Suppressor macrophage treated with lipopolysaccharide for 1 hour (primary cell): ENCODE measurements at regions not wholly inside any gene's neighbourhood (a gene's known extent, or its start where the extent isn't known, plus 50 kb on each side); places are given as distances from the start of the nearest gene placed in this dataset.

Experiments used
- DNase-seq, 3 donors: peaks; one replicate each; pipeline ENCODE4 v3.0.0-alpha.2; 2020 to 2022

- no peak for DNase-seq
Observed at GRCh38 chr5:8580298-8580697, 711.4 kb downstream of the MTRR start.

- no peak for DNase-seq
Observed at GRCh38 chr5:8581047-8581446, 712.1 kb downstream of the MTRR start.

- no peak for DNase-seq
Observed at GRCh38 chr5:8585230-8586018, 716.5 kb downstream of the MTRR start.

GRCh38 chr5:8590959-8591358, 722.0 kb downstream of the MTRR start:
- DNase-seq: no peak

GRCh38 chr5:8598356-8598755, 729.4 kb downstream of the MTRR start:
- no peak for DNase-seq

GRCh38 chr5:8598996-8599395, 730.0 kb downstream of the MTRR start:
- no peak for DNase-seq

GRCh38 chr5:8600843-8601242, 731.9 kb downstream of the MTRR start:
- no peak for DNase-seq

- DNase-seq: no peak
Observed at GRCh38 chr5:8601831-8602354, 732.9 kb downstream of the MTRR start.

GRCh38 chr5:8606231-8606630, 737.3 kb downstream of the MTRR start:
- DNase-seq: no peak

- no peak for DNase-seq
Observed at GRCh38 chr5:8611067-8611466, 742.1 kb downstream of the MTRR start.

- DNase-seq: no peak
Observed at GRCh38 chr5:8613078-8613685, 744.2 kb downstream of the MTRR start.

GRCh38 chr5:8615142-8615858, 746.4 kb downstream of the MTRR start:
- DNase-seq: no peak

GRCh38 chr5:8628521-8628920, 759.6 kb downstream of the MTRR start:
- DNase-seq: no peak

- no peak for DNase-seq
Observed at GRCh38 chr5:8633259-8633658, 764.3 kb downstream of the MTRR start.

- DNase-seq: no peak
Observed at GRCh38 chr5:8633696-8634095, 764.7 kb downstream of the MTRR start.

GRCh38 chr5:8634219-8634618, 765.3 kb downstream of the MTRR start:
- DNase-seq: no peak

GRCh38 chr5:8641786-8642505, 773.0 kb downstream of the MTRR start:
- no peak for DNase-seq

- no peak for DNase-seq
Observed at GRCh38 chr5:8644377-8644776, 775.4 kb downstream of the MTRR start.

- DNase-seq: no peak
Observed at GRCh38 chr5:8647111-8647510, 778.2 kb downstream of the MTRR start.

- DNase-seq: no peak
Observed at GRCh38 chr5:8650186-8650585, 781.2 kb downstream of the MTRR start.

GRCh38 chr5:8660133-8660893, 791.4 kb downstream of the MTRR start:
- no peak for DNase-seq

GRCh38 chr5:8663374-8663773, 794.4 kb downstream of the MTRR start:
- DNase-seq: no peak
